HG03432 (cell line): ENCODE measurements at regions not wholly inside any gene's neighbourhood (a gene's known extent, or its start where the extent isn't known, plus 50 kb on each side); places are given as distances from the start of the nearest gene placed in this dataset.

ENCODE experiments used
- ATAC-seq: cut with Tn5 transposase; IDR thresholded peaks from one replicate; pipeline ENCODE4 v1.9.1; 2021; ENCODE audit warnings: mild to moderate bottlenecking, moderate library complexity; ENCODE audit not compliant: unreplicated experiment

- ATAC-seq, result no peak
These were observed 1197.5 kb upstream of the CDH18 start for GRCh38 chr5:21185536-21185935.

GRCh38 chr5:21184581-21184980 is 1196.6 kb upstream of the CDH18 start:
- ATAC-seq, result no peak

GRCh38 chr5:21181609-21182125 is 1193.7 kb upstream of the CDH18 start:
- ATAC-seq, result no peak

- ATAC-seq, result no peak
These were observed 1185.5 kb upstream of the CDH18 start for GRCh38 chr5:21173526-21173925.

- ATAC-seq, result no peak
These were observed 1185.0 kb upstream of the CDH18 start for GRCh38 chr5:21173036-21173435.

- ATAC-seq, result no peak
These were observed 1183.0 kb upstream of the CDH18 start for GRCh38 chr5:21171038-21171437.

- ATAC-seq, result no peak
These were observed 1180.6 kb upstream of the CDH18 start for GRCh38 chr5:21168557-21168956.

GRCh38 chr5:21165344-21165743 is 1177.3 kb upstream of the CDH18 start:
- no peak for ATAC-seq

GRCh38 chr5:21164425-21164824 is 1176.4 kb upstream of the CDH18 start:
- ATAC-seq, result no peak

- ATAC-seq, result no peak
These were observed 1171.6 kb upstream of the CDH18 start for GRCh38 chr5:21159510-21160059.

- no peak for ATAC-seq
These were observed 1166.5 kb upstream of the CDH18 start for GRCh38 chr5:21154526-21154925.

- ATAC-seq, result no peak
These were observed 1164.6 kb upstream of the CDH18 start for GRCh38 chr5:21152611-21153010.

- no peak for ATAC-seq
These were observed 1157.4 kb upstream of the CDH18 start for GRCh38 chr5:21145376-21145775.

GRCh38 chr5:21143686-21144085 is 1155.7 kb upstream of the CDH18 start:
- no peak for ATAC-seq

GRCh38 chr5:21142791-21143190 is 1154.8 kb upstream of the CDH18 start:
- no peak for ATAC-seq

GRCh38 chr5:21140987-21141386 is 1153.0 kb upstream of the CDH18 start:
- no peak for ATAC-seq

- no peak for ATAC-seq
These were observed 1138.2 kb upstream of the CDH18 start for GRCh38 chr5:21126236-21126635.

GRCh38 chr5:21125238-21125983 is 1137.4 kb upstream of the CDH18 start:
- ATAC-seq, result no peak

GRCh38 chr5:21121213-21121612 is 1133.2 kb upstream of the CDH18 start:
- ATAC-seq, result peak; percentile 49

GRCh38 chr5:21097661-21098060 is 1109.7 kb upstream of the CDH18 start:
- ATAC-seq, result no peak

GRCh38 chr5:21094619-21095018 is 1106.6 kb upstream of the CDH18 start:
- ATAC-seq, result no peak

- ATAC-seq, result no peak
These were observed 1099.8 kb upstream of the CDH18 start for GRCh38 chr5:21087766-21088165.

GRCh38 chr5:21085791-21086190 is 1097.8 kb upstream of the CDH18 start:
- ATAC-seq, result no peak
